SK-N-SH (cell line): ENCODE measurements at regions not wholly inside any gene's neighbourhood (a gene's known extent, or its start where the extent isn't known, plus 50 kb on each side); places are given as distances from the start of the nearest gene placed in this dataset.

Experiments used
- CTCF ChIA-PET: fragments of 300-600, 350-600 bp; formaldehyde crosslinking; extraction: SDS; loops from one replicate; lab custom pipeline; 2021; lab: Yijun Ruan, JAX
- POLR2A ChIA-PET: fragments of 350-600 bp; sonication (Branson Sonifier 250); formaldehyde crosslinking; extraction: SDS; loops from one replicate; lab custom pipeline; 2020; ENCODE audit warnings: antibody characterized with exemption, inconsistent platforms; lab: Yijun Ruan, JAX
- DNase-seq: peaks from one replicate; pipeline ENCODE4 v3.0.0; 2012
- H2AFZ ChIP-seq: fragments of 200-600 bp; sonication (generic); 2 replicates; pipeline ENCODE4 v1.8.1; 2016; ENCODE audit warnings: antibody characterized with exemption, mild to moderate bottlenecking, low read depth
- H3F3A ChIP-seq: fragments of 200-600 bp; sonication (generic); replicated peaks from 2 replicates; pipeline ENCODE3; 2016; ENCODE audit warnings: antibody characterized with exemption, mild to moderate bottlenecking; ENCODE audit not compliant: insufficient read depth
- H3K27ac ChIP-seq, 2 experiments: fragments of 200-500 bp in 1 of 2; fragments of 200-600 bp in 1 of 2; sonication (Bioruptor generic) in 1 of 2; sonication (generic), shearing (Covaris generic) in 1 of 2; 2 replicates each; pipeline versions ENCODE4 v1.5.1 to v1.6.1; 2014 to 2016; ENCODE audit warnings: low read depth in 2 of 2, inconsistent platforms in 1 of 2, low read length in 1 of 2, mild to moderate bottlenecking in 1 of 2, mixed read lengths in 1 of 2
- H3K27me3 ChIP-seq: fragments of 200-600 bp; sonication (generic), shearing (Covaris generic); 2 replicates; pipeline ENCODE4 v1.6.1; 2016; ENCODE audit warnings: mixed run types; ENCODE audit not compliant: insufficient read depth
- H3K36me3 ChIP-seq, 2 experiments: fragments of 200-500 bp in 1 of 2; fragments of 200-600 bp in 1 of 2; sonication (Bioruptor generic) in 1 of 2; sonication (generic) in 1 of 2; replicated peaks in 1 of 2; 2 replicates each; pipeline versions ENCODE3 to v1.5.1; 2014 to 2016; ENCODE audit warnings: low read length in 1 of 2, mild to moderate bottlenecking in 1 of 2; ENCODE audit not compliant: insufficient read depth in 2 of 2, control insufficient read depth in 1 of 2
- H3K4me1 ChIP-seq, 2 experiments: fragments of 200-500 bp in 1 of 2; fragments of 200-600 bp in 1 of 2; sonication (Bioruptor generic) in 1 of 2; sonication (generic), shearing (Covaris generic) in 1 of 2; 2 replicates each; pipeline versions ENCODE4 v1.5.1 to v1.6.1; 2014 to 2016; ENCODE audit warnings: low read depth in 1 of 2, low read length in 1 of 2, mixed run types in 1 of 2; ENCODE audit not compliant: insufficient read depth in 2 of 2, control insufficient read depth in 1 of 2
- H3K4me2 ChIP-seq: fragments of 200-600 bp; sonication (generic), shearing (Covaris generic); 2 replicates; pipeline ENCODE4 v1.6.1; 2017; ENCODE audit warnings: mixed run types
- H3K4me3 ChIP-seq, 2 experiments: fragments of 200-500 bp in 1 of 2; fragments of 200-600 bp in 1 of 2; sonication (Bioruptor generic) in 1 of 2; sonication (generic), shearing (Covaris generic) in 1 of 2; 2 replicates each; pipeline versions ENCODE4 v1.5.1 to v1.8.1; 2014 to 2016; ENCODE audit warnings: low read depth in 2 of 2, inconsistent platforms in 1 of 2, low read length in 1 of 2, mild to moderate bottlenecking in 1 of 2, mixed read lengths in 1 of 2, moderate library complexity in 1 of 2
- H3K79me2 ChIP-seq: fragments of 200-600 bp; sonication (generic); 2 replicates; pipeline ENCODE4 v1.8.1; 2017; ENCODE audit warnings: mild to moderate bottlenecking; ENCODE audit not compliant: insufficient read depth
- H3K9ac ChIP-seq: fragments of 200-600 bp; sonication (generic); 2 replicates; pipeline ENCODE4 v1.6.1; 2017; ENCODE audit warnings: mixed run types
- H3K9me2 ChIP-seq: fragments of 200-600 bp; sonication (generic); 2 replicates; pipeline ENCODE4 v1.6.1; 2017; ENCODE audit warnings: mixed run types
- H3K9me3 ChIP-seq: fragments of 200-600 bp; sonication (generic); 2 replicates; pipeline ENCODE4 v1.6.1; 2017; ENCODE audit warnings: mixed run types, mild to moderate bottlenecking, moderate library complexity
- H4K20me1 ChIP-seq: fragments of 200-600 bp; sonication (generic); 2 replicates; pipeline ENCODE4 v1.6.1; 2017; ENCODE audit warnings: mild to moderate bottlenecking, mixed run types; ENCODE audit not compliant: insufficient read depth
- CHD2 ChIP-seq: fragments of 150-350 bp; IDR thresholded peaks from 2 replicates; pipeline ENCODE4 v1.6.1; 2018; ENCODE audit warnings: low read length; ENCODE audit not compliant: partially characterized antibody
- ELF1 ChIP-seq: IDR thresholded peaks from 2 replicates; pipeline ENCODE4 v1.4.0; 2012
- EP300 ChIP-seq, 2 experiments: IDR thresholded peaks; 2 replicates each; pipeline versions ENCODE4 v1.4.0 to v1.6.1; 2012; ENCODE audit warnings: borderline replicate concordance in 1 of 2, low read depth in 1 of 2, low read length in 1 of 2
- EZH2phosphoT487 ChIP-seq: fragments of 200-600 bp; sonication (generic); IDR thresholded peaks from 2 replicates; pipeline ENCODE4 v1.6.1; 2017; ENCODE audit warnings: low read depth, mixed run types, mild to moderate bottlenecking, antibody characterized with exemption, moderate library complexity, borderline replicate concordance
- FOXJ3 ChIP-seq: sonication (generic); formaldehyde crosslinking; IDR thresholded peaks from 2 replicates; pipeline ENCODE4 v1.5.1; 2020; ENCODE audit warnings: mild to moderate bottlenecking, missing genetic modification reagents
- FOXM1 ChIP-seq: IDR thresholded peaks from 2 replicates; pipeline ENCODE4 v1.4.0; 2012; ENCODE audit warnings: low read depth, mild to moderate bottlenecking
- GABPA ChIP-seq: IDR thresholded peaks from 2 replicates; pipeline ENCODE4 v1.4.0; 2012; ENCODE audit warnings: low read depth, mild to moderate bottlenecking
- GATA2 ChIP-seq: sonication (generic); formaldehyde crosslinking; IDR thresholded peaks from 2 replicates; pipeline ENCODE4 v1.5.0; 2020; ENCODE audit warnings: mild to moderate bottlenecking, missing genetic modification reagents
- JUND ChIP-seq: IDR thresholded peaks from 2 replicates; pipeline ENCODE4 v1.4.0; 2012
- MAX ChIP-seq: IDR thresholded peaks from 2 replicates; pipeline ENCODE4 v1.4.0; 2012; ENCODE audit warnings: low read depth
- MXI1 ChIP-seq: IDR thresholded peaks from 2 replicates; pipeline ENCODE4 v1.6.1; 2012; ENCODE audit warnings: mild to moderate bottlenecking, low read depth, low read length, improper control_type of control experiment
- NFIC ChIP-seq: IDR thresholded peaks from 2 replicates; pipeline ENCODE4 v1.4.0; 2012; ENCODE audit warnings: borderline replicate concordance
- NRF1 ChIP-seq: IDR thresholded peaks from 2 replicates; pipeline ENCODE4 v1.6.1; 2012; ENCODE audit warnings: low read depth, mild to moderate bottlenecking, low read length
- POLR2AphosphoS5 ChIP-seq: IDR thresholded peaks from 2 replicates; pipeline ENCODE4 v1.6.1; 2012; ENCODE audit warnings: low read depth, low read length
- RAD21 ChIP-seq: IDR thresholded peaks from 2 replicates; pipeline ENCODE4 v1.6.1; 2012; ENCODE audit warnings: mild to moderate bottlenecking, low read length
- RCOR1 ChIP-seq: fragments of 150-350 bp; IDR thresholded peaks from 2 replicates; pipeline ENCODE4 v1.6.1; 2017; ENCODE audit warnings: antibody characterized with exemption, low read length
- TCF12 ChIP-seq: IDR thresholded peaks from 2 replicates; pipeline ENCODE4 v1.4.0; 2012
- YY1 ChIP-seq: IDR thresholded peaks from 2 replicates; pipeline ENCODE4 v1.4.0; 2012; ENCODE audit warnings: low read depth, mild to moderate bottlenecking
- WGBS: methylation state at CpG from one replicate; pipeline ENCODE4 v1.1.6; 2017; ENCODE audit warnings: low lambda C conversion rate; 5-methylcytosine and 5-hydroxymethylcytosine counted together
- TF ChIP-seq, protein P1 (sequence below): fragments of 150-350 bp; IDR thresholded peaks from 2 replicates; pipeline ENCODE4 v1.6.1; 2017; ENCODE audit warnings: antibody characterized with exemption, low read length, low read depth, borderline replicate concordance
- TF ChIP-seq, protein P2 (sequence below): IDR thresholded peaks from 2 replicates; pipeline ENCODE4 v1.4.0; 2012; ENCODE audit warnings: low read depth, borderline replicate concordance

GRCh38 chr5:38200872-38201557 is 57.3 kb upstream of the EGFLAM start:
- no peaks in the 10 kb centered on the region; the same call in 1 of the 2 replicates for H3K27me3 ChIP-seq
- no peaks in the 10 kb centered on the region for H3K9me3 ChIP-seq
- POLR2A ChIA-PET: no interaction called here
- DNase-seq: no peak
- H3K4me3 ChIP-seq: no peak overlapping the region
- no peak overlapping the region for H2AFZ ChIP-seq
- WGBS: 0% methylated on average over 1 of the region's 1 CpG
- H3K9ac ChIP-seq: no peak overlapping the region
- no peak overlapping the region for H3K27ac ChIP-seq
- TF ChIP-seq GATA2 (no peak), EP300 (IDR thresholded peaks at IDR 0.05; ENCODE audit: borderline replicate concordance in 1 of 2, low read depth in 1 of 2, low read length in 1 of 2) (no peak), YY1 (no peak), MAX (no peak), CHD2 (no peak), FOXJ3 (CRISPR knock-in tag) (no peak), MXI1 (no peak), POLR2AphosphoS5 (no peak), JUND (no peak), RAD21 (no peak), NFIC (no peak), EZH2phosphoT487 (no peak), GABPA (no peak), RCOR1 (no peak), ELF1 (no peak), NRF1 (no peak), FOXM1 (no peak), TCF12 (no peak)
- TF ChIP-seq, protein P1, sequence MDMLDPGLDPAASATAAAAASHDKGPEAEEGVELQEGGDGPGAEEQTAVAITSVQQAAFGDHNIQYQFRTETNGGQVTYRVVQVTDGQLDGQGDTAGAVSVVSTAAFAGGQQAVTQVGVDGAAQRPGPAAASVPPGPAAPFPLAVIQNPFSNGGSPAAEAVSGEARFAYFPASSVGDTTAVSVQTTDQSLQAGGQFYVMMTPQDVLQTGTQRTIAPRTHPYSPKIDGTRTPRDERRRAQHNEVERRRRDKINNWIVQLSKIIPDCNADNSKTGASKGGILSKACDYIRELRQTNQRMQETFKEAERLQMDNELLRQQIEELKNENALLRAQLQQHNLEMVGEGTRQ: no peak
- TF ChIP-seq, protein P2, sequence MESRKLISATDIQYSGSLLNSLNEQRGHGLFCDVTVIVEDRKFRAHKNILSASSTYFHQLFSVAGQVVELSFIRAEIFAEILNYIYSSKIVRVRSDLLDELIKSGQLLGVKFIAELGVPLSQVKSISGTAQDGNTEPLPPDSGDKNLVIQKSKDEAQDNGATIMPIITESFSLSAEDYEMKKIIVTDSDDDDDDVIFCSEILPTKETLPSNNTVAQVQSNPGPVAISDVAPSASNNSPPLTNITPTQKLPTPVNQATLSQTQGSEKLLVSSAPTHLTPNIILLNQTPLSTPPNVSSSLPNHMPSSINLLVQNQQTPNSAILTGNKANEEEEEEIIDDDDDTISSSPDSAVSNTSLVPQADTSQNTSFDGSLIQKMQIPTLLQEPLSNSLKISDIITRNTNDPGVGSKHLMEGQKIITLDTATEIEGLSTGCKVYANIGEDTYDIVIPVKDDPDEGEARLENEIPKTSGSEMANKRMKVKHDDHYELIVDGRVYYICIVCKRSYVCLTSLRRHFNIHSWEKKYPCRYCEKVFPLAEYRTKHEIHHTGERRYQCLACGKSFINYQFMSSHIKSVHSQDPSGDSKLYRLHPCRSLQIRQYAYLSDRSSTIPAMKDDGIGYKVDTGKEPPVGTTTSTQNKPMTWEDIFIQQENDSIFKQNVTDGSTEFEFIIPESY: no peak
- CTCF ChIA-PET: interaction anchor here (0.6 to 3.4 kb wide), 3 partner anchors 8 to 871 kb away, joined by 3 to 15 read pairs (median 3); no protein-coding TSS in a partner anchor
- no peaks in the 10 kb centered on the region for H3K4me1 ChIP-seq
- H3K79me2 ChIP-seq: no peaks in the 10 kb centered on the region
- no peaks in the 10 kb centered on the region for H3F3A ChIP-seq
- H3K4me2 ChIP-seq: no peak overlapping the region
- no peaks in the 10 kb centered on the region for H3K36me3 ChIP-seq
- no peaks in the 10 kb centered on the region for H4K20me1 ChIP-seq
- no peaks in the 10 kb centered on the region for H3K9me2 ChIP-seq
